ENCODE measurements at regions not wholly inside any gene's neighbourhood (a gene's known extent, or its start where the extent isn't known, plus 50 kb on each side); places are given as distances from the start of the nearest gene placed in this dataset.
A peak's percentile ranks its signal among the peaks of the same experiment; 100 is the strongest.
"Not testable (repeated sequence)": the region's sequence is repeated elsewhere in the genome, so short reads cannot be mapped to it uniquely, and the experiment has no call there.

GRCh38 chr2:87193336-87193735, 171.7 kb upstream of the PLGLB1 start:
- in situ Hi-C loops (cut with HindIII; ENCODE audit: low pct_unique_long_range_greater_than_20kb, low sequenced_read_pairs); DNase-seq (ENCODE audit: low read depth, low spot score): not testable (repeated sequence)

- DNase-seq (ENCODE audit: low read depth, low spot score); in situ Hi-C loops (cut with HindIII; ENCODE audit: low pct_unique_long_range_greater_than_20kb, low sequenced_read_pairs): not testable (repeated sequence)
These were observed 172.8 kb upstream of the PLGLB1 start for GRCh38 chr2:87194254-87194999.

- DNase-seq (ENCODE audit: low read depth, low spot score); in situ Hi-C loops (cut with HindIII; ENCODE audit: low pct_unique_long_range_greater_than_20kb, low sequenced_read_pairs): not testable (repeated sequence)
These were observed 175.2 kb upstream of the PLGLB1 start for GRCh38 chr2:87196720-87197388.

- not testable (repeated sequence) for DNase-seq (ENCODE audit: low read depth, low spot score)
These were observed 176.8 kb upstream of the PLGLB1 start for GRCh38 chr2:87198422-87198821.

GRCh38 chr2:87199228-87199627, 177.6 kb upstream of the PLGLB1 start:
- in situ Hi-C loops (cut with HindIII; ENCODE audit: low pct_unique_long_range_greater_than_20kb, low sequenced_read_pairs); DNase-seq (ENCODE audit: low read depth, low spot score): not testable (repeated sequence)

More at GRCh38 chr2:87198422-87198821, 176.8 kb upstream of the PLGLB1 start:
- in situ Hi-C loops (cut with HindIII; ENCODE audit: low pct_unique_long_range_greater_than_20kb, low sequenced_read_pairs): not testable (repeated sequence)

- in situ Hi-C loops (cut with HindIII; ENCODE audit: low pct_unique_long_range_greater_than_20kb, low sequenced_read_pairs); DNase-seq (ENCODE audit: low read depth, low spot score): not testable (repeated sequence)
These were observed 183.0 kb upstream of the PLGLB1 start for GRCh38 chr2:87204569-87205147.

- DNase-seq (ENCODE audit: low read depth, low spot score); in situ Hi-C loops (cut with HindIII; ENCODE audit: low pct_unique_long_range_greater_than_20kb, low sequenced_read_pairs): not testable (repeated sequence)
These were observed 191.3 kb upstream of the PLGLB1 start for GRCh38 chr2:87212938-87213337.

GRCh38 chr2:87217005-87217404, 195.4 kb upstream of the PLGLB1 start:
- DNase-seq (ENCODE audit: low read depth, low spot score); in situ Hi-C loops (cut with HindIII; ENCODE audit: low pct_unique_long_range_greater_than_20kb, low sequenced_read_pairs): not testable (repeated sequence)

- DNase-seq (ENCODE audit: low read depth, low spot score); in situ Hi-C loops (cut with HindIII; ENCODE audit: low pct_unique_long_range_greater_than_20kb, low sequenced_read_pairs): not testable (repeated sequence)
These were observed 196.2 kb upstream of the PLGLB1 start for GRCh38 chr2:87217741-87218410.

- in situ Hi-C loops (cut with HindIII; ENCODE audit: low pct_unique_long_range_greater_than_20kb, low sequenced_read_pairs); DNase-seq (ENCODE audit: low read depth, low spot score): not testable (repeated sequence)
These were observed 199.0 kb upstream of the PLGLB1 start for GRCh38 chr2:87220651-87221050.

- in situ Hi-C loops (cut with HindIII; ENCODE audit: low pct_unique_long_range_greater_than_20kb, low sequenced_read_pairs); DNase-seq (ENCODE audit: low read depth, low spot score): not testable (repeated sequence)
These were observed 200.5 kb upstream of the PLGLB1 start for GRCh38 chr2:87222131-87222530.

- DNase-seq (ENCODE audit: low read depth, low spot score); in situ Hi-C loops (cut with HindIII; ENCODE audit: low pct_unique_long_range_greater_than_20kb, low sequenced_read_pairs): not testable (repeated sequence)
These were observed 202.2 kb upstream of the PLGLB1 start for GRCh38 chr2:87223873-87224272.

- in situ Hi-C loops (cut with HindIII; ENCODE audit: low pct_unique_long_range_greater_than_20kb, low sequenced_read_pairs): not testable (repeated sequence)
- peak; percentile 2 for DNase-seq (ENCODE audit: low read depth, low spot score)
These were observed 207.5 kb upstream of the PLGLB1 start for GRCh38 chr2:87229091-87229689.

GRCh38 chr2:87229964-87230363, 208.3 kb upstream of the PLGLB1 start:
- in situ Hi-C loops (cut with HindIII; ENCODE audit: low pct_unique_long_range_greater_than_20kb, low sequenced_read_pairs); DNase-seq (ENCODE audit: low read depth, low spot score): not testable (repeated sequence)

- DNase-seq (ENCODE audit: low read depth, low spot score); in situ Hi-C loops (cut with HindIII; ENCODE audit: low pct_unique_long_range_greater_than_20kb, low sequenced_read_pairs): not testable (repeated sequence)
These were observed 213.8 kb upstream of the PLGLB1 start for GRCh38 chr2:87235333-87235981.

- in situ Hi-C loops (cut with HindIII; ENCODE audit: low pct_unique_long_range_greater_than_20kb, low sequenced_read_pairs); DNase-seq (ENCODE audit: low read depth, low spot score): not testable (repeated sequence)
These were observed 216.1 kb upstream of the PLGLB1 start for GRCh38 chr2:87237570-87238336.

Data from SK-MEL-5 (cell line).